ENCODE measurements at regions not wholly inside any gene's neighbourhood (a gene's known extent, or its start where the extent isn't known, plus 50 kb on each side); places are given as distances from the start of the nearest gene placed in this dataset.

GRCh38 chr17:34717092-34717491, 137.7 kb downstream of the TMEM132E start:
- intact Hi-C loops (cut with micrococcal nuclease): no loop called here
- H3K9me3 Mint-ChIP-seq (ENCODE audit: unreplicated experiment): peaks cover 10% of the 10 kb centered on the region
- CTCF ChIA-PET: no interaction called here

GRCh38 chr17:34716291-34716690, 136.9 kb downstream of the TMEM132E start:
- H3K4me3 Mint-ChIP-seq (ENCODE audit: unreplicated experiment): no peak overlapping the region
- no peaks in the 10 kb centered on the region for H3K36me3 Mint-ChIP-seq (ENCODE audit: insufficient read depth, unreplicated experiment)
- H3K27me3 Mint-ChIP-seq (ENCODE audit: insufficient read depth, unreplicated experiment): no peaks in the 10 kb centered on the region
- ChIA-PET CTCF (no interaction called here), POLR2A (no interaction called here)
- peaks cover 10% of the 10 kb centered on the region for H3K9me3 Mint-ChIP-seq (ENCODE audit: unreplicated experiment)
- H3K27ac Mint-ChIP-seq (ENCODE audit: low read depth, unreplicated experiment): no peak overlapping the region
- no peak for DNase-seq (ENCODE audit: unreplicated experiment)
- H3K4me1 Mint-ChIP-seq (ENCODE audit: insufficient read depth, unreplicated experiment): no peaks in the 10 kb centered on the region
- intact Hi-C loops (cut with micrococcal nuclease): no loop called here
- TF ChIP-seq, protein P1, sequence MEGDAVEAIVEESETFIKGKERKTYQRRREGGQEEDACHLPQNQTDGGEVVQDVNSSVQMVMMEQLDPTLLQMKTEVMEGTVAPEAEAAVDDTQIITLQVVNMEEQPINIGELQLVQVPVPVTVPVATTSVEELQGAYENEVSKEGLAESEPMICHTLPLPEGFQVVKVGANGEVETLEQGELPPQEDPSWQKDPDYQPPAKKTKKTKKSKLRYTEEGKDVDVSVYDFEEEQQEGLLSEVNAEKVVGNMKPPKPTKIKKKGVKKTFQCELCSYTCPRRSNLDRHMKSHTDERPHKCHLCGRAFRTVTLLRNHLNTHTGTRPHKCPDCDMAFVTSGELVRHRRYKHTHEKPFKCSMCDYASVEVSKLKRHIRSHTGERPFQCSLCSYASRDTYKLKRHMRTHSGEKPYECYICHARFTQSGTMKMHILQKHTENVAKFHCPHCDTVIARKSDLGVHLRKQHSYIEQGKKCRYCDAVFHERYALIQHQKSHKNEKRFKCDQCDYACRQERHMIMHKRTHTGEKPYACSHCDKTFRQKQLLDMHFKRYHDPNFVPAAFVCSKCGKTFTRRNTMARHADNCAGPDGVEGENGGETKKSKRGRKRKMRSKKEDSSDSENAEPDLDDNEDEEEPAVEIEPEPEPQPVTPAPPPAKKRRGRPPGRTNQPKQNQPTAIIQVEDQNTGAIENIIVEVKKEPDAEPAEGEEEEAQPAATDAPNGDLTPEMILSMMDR (IDR thresholded peaks at IDR 0.05; ENCODE audit: unreplicated experiment): no peak
- BruUV-seq (replicated peaks): no TSS peak

More at GRCh38 chr17:34717092-34717491, 137.7 kb downstream of the TMEM132E start:
- no peaks in the 10 kb centered on the region for H3K36me3 Mint-ChIP-seq (ENCODE audit: insufficient read depth, unreplicated experiment)
- TF ChIP-seq, protein P1 (IDR thresholded peaks at IDR 0.05; ENCODE audit: unreplicated experiment): no peak
- POLR2A ChIA-PET: no interaction called here
- BruUV-seq (replicated peaks): no TSS peak
- no peaks in the 10 kb centered on the region for H3K27me3 Mint-ChIP-seq (ENCODE audit: insufficient read depth, unreplicated experiment)
- H3K4me3 Mint-ChIP-seq (ENCODE audit: unreplicated experiment): no peak overlapping the region
- DNase-seq (ENCODE audit: unreplicated experiment): no peak
- H3K4me1 Mint-ChIP-seq (ENCODE audit: insufficient read depth, unreplicated experiment): no peaks in the 10 kb centered on the region
- H3K27ac Mint-ChIP-seq (ENCODE audit: low read depth, unreplicated experiment): no peak overlapping the region

DNA sequence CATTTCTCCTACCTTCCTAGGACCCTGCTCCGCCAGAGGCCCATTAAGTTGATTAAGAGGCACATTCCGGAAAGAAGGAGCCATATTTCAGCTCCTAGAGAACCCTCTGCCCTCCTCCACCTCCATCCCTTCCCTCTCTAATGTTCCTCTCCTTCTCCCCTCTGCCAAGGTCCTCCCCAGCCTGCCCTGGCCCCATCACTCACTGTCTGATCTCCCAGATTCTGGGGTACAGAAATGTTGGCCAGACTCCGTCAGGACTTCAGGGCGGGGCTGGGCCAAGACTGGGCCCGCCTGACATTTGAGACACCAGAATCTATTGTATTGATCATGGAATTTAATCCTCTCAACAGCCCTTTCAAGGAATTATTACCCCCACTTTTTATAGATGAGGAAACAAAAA, 136.1 kb downstream of the TMEM132E start:
- CTCF ChIA-PET: no interaction called here
- H3K27me3 Mint-ChIP-seq (ENCODE audit: insufficient read depth, unreplicated experiment): no peaks in the 10 kb centered on the region
- intact Hi-C loops (cut with micrococcal nuclease): no loop called here
- DNase-seq (ENCODE audit: unreplicated experiment): no peak
- H3K36me3 Mint-ChIP-seq (ENCODE audit: insufficient read depth, unreplicated experiment): no peaks in the 10 kb centered on the region
- no TSS peak for BruUV-seq (replicated peaks)
- H3K4me3 Mint-ChIP-seq (ENCODE audit: unreplicated experiment): no peak overlapping the region
- peaks cover 10% of the 10 kb centered on the region for H3K9me3 Mint-ChIP-seq (ENCODE audit: unreplicated experiment)
- POLR2A ChIA-PET: no interaction called here
- TF ChIP-seq, protein P1 (IDR thresholded peaks at IDR 0.05; ENCODE audit: unreplicated experiment): no peak
- no peaks in the 10 kb centered on the region for H3K4me1 Mint-ChIP-seq (ENCODE audit: insufficient read depth, unreplicated experiment)
- H3K27ac Mint-ChIP-seq (ENCODE audit: low read depth, unreplicated experiment): no peak overlapping the region

DNA sequence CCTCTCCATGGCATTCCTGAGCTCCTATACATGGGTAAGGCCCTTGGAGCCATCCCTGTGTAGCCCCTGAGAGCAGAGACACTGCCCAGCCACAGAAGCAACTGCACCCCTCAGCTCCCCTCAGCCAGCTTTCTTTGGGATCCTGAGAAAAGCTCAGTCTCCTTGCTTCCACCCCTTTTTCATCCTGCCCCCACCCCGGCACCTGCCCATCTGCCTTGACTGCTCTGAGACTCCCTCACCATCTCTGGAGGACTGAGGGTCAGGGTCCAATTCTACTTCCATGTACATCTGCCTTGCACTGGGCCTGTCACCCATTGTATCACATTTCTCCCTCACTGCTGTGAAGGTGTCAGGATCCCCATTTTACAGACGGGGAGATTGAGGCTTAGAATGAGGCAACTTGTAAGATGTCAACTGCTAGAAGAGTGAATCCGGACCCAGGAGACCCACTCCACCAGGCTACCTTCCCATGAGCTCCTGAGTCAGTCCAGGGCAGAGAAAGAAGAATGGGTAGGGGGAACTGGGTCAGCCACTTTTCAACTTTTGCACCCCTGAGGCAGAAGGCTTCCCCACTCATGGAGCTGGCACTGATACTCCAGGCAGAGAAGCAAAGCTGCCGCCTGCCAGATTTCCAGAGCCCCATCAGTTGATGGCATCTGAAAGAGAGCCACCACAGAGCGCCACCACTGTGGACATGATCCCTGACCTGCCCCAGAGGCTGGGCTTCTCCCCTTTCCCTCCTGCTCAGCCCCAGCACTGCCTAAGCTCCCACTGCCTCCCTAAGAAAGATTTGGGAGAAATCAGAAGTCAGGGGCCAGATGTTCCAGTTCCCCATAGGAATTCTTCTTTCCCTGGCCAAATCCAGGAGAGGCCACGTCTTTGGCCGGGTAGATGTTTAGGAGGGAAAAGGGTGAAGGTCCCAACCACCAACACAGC, 135.4 kb downstream of the TMEM132E start:
- DNase-seq (ENCODE audit: unreplicated experiment): no peak
- Mint-ChIP-seq H3K36me3 (ENCODE audit: insufficient read depth, unreplicated experiment) (no peaks in the 10 kb centered on the region), H3K4me1 (ENCODE audit: insufficient read depth, unreplicated experiment) (no peaks in the 10 kb centered on the region), H3K27me3 (ENCODE audit: insufficient read depth, unreplicated experiment) (no peaks in the 10 kb centered on the region), H3K9me3 (ENCODE audit: unreplicated experiment) (peaks cover 10% of the 10 kb centered on the region), H3K27ac (ENCODE audit: low read depth, unreplicated experiment) (no peak overlapping the region), H3K4me3 (ENCODE audit: unreplicated experiment) (no peak overlapping the region)
- ChIA-PET CTCF (no interaction called here), POLR2A (no interaction called here)
- TF ChIP-seq, protein P1 (IDR thresholded peaks at IDR 0.05; ENCODE audit: unreplicated experiment): no peak
- intact Hi-C loops (cut with micrococcal nuclease): no loop called here
- BruUV-seq (replicated peaks): no TSS peak

Data from MCF 10A (cell line).